EH (cell line): ENCODE measurements at regions not wholly inside any gene's neighbourhood (a gene's known extent, or its start where the extent isn't known, plus 50 kb on each side); places are given as distances from the start of the nearest gene placed in this dataset.

Experiments used
- DNase-seq: peaks from one replicate; pipeline ENCODE4 v3.0.0-alpha.2; 2015; ENCODE audit warnings: low read depth

- no peak for DNase-seq
Observed at GRCh38 chr10:129405389-129405788, 61.7 kb upstream of the MGMT start.

GRCh38 chr10:129410688-129411392, 56.2 kb upstream of the MGMT start:
- DNase-seq = no peak

- DNase-seq = no peak
Observed at GRCh38 chr10:129411393-129411705, 55.7 kb upstream of the MGMT start.

GRCh38 chr10:129411772-129412171, 55.3 kb upstream of the MGMT start:
- no peak for DNase-seq

- DNase-seq = no peak
Observed at GRCh38 chr10:129413024-129413423, 54.0 kb upstream of the MGMT start.

- no peak for DNase-seq
Observed at GRCh38 chr10:129415215-129416140, 51.6 kb upstream of the MGMT start.

- DNase-seq = no peak
Observed at GRCh38 chr10:129416155-129416554, 50.9 kb upstream of the MGMT start.

GRCh38 chr10:129416956-129417765, 49.9 kb upstream of the MGMT start:
- DNase-seq = peak; percentile 1
